ENCODE measurements at regions not wholly inside any gene's neighbourhood (a gene's known extent, or its start where the extent isn't known, plus 50 kb on each side); places are given as distances from the start of the nearest gene placed in this dataset.

- Histone ChIP-seq H2AFZ (ENCODE audit: low read length) (no peak overlapping the region), H3K27me3 (ENCODE audit: insufficient read depth, low read length, poor library complexity, severe bottlenecking) (no peaks in the 10 kb centered on the region), H4K20me1 (ENCODE audit: insufficient read depth, low read length, poor library complexity, severe bottlenecking) (no peaks in the 10 kb centered on the region), H3K79me2 (ENCODE audit: insufficient read depth, low read length) (no peaks in the 10 kb centered on the region), H3K4me3 (ENCODE audit: low read length, poor library complexity, severe bottlenecking) (no peak overlapping the region), H3K9me2 (replicated peaks; ENCODE audit: low read depth, low read length) (no peaks in the 10 kb centered on the region), H3F3A (ENCODE audit: low read depth) (no peaks in the 10 kb centered on the region), H3K36me3 (ENCODE audit: insufficient read depth, low read length) (no peaks in the 10 kb centered on the region), H3K9me3 (ENCODE audit: insufficient read depth, low read depth, low read length) (peaks cover 12% of the 10 kb centered on the region; the same call in 1 of the 2 replicates), H3K4me1 (ENCODE audit: insufficient read depth, low read length, poor library complexity, severe bottlenecking) (no peaks in the 10 kb centered on the region), H3K4me2 (ENCODE audit: low read depth, low read length, poor library complexity, severe bottlenecking) (no peak overlapping the region), H3K9ac (ENCODE audit: low read depth, low read length, poor library complexity, severe bottlenecking) (no peak overlapping the region)
- TF ChIP-seq EZH2phosphoT487 (IDR thresholded peaks at IDR 0.05; ENCODE audit: borderline replicate concordance), result no peak
- TF ChIP-seq, protein P1, sequence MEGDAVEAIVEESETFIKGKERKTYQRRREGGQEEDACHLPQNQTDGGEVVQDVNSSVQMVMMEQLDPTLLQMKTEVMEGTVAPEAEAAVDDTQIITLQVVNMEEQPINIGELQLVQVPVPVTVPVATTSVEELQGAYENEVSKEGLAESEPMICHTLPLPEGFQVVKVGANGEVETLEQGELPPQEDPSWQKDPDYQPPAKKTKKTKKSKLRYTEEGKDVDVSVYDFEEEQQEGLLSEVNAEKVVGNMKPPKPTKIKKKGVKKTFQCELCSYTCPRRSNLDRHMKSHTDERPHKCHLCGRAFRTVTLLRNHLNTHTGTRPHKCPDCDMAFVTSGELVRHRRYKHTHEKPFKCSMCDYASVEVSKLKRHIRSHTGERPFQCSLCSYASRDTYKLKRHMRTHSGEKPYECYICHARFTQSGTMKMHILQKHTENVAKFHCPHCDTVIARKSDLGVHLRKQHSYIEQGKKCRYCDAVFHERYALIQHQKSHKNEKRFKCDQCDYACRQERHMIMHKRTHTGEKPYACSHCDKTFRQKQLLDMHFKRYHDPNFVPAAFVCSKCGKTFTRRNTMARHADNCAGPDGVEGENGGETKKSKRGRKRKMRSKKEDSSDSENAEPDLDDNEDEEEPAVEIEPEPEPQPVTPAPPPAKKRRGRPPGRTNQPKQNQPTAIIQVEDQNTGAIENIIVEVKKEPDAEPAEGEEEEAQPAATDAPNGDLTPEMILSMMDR (conservative IDR thresholded peaks at IDR 0.05; ENCODE audit: low read length), result no peak
These were observed 172.6 kb downstream of the ZNF248 start for GRCh38 chr10:37684765-37685164.

- no peak overlapping the region for H2AFZ ChIP-seq (ENCODE audit: low read length)
- H3K9ac ChIP-seq (ENCODE audit: low read depth, low read length, poor library complexity, severe bottlenecking), result no peak overlapping the region
- H3K9me3 ChIP-seq (ENCODE audit: insufficient read depth, low read depth, low read length), result peaks cover 10% of the 10 kb centered on the region; the same call in 1 of the 2 replicates
- no peak overlapping the region for H3K4me2 ChIP-seq (ENCODE audit: low read depth, low read length, poor library complexity, severe bottlenecking)
- H3K27me3 ChIP-seq (ENCODE audit: insufficient read depth, low read length, poor library complexity, severe bottlenecking), result no peaks in the 10 kb centered on the region
- TF ChIP-seq, protein P1 (conservative IDR thresholded peaks at IDR 0.05; ENCODE audit: low read length), result no peak
- TF ChIP-seq EZH2phosphoT487 (IDR thresholded peaks at IDR 0.05; ENCODE audit: borderline replicate concordance), result no peak
- no peaks in the 10 kb centered on the region for H3K79me2 ChIP-seq (ENCODE audit: insufficient read depth, low read length)
- no peaks in the 10 kb centered on the region for H4K20me1 ChIP-seq (ENCODE audit: insufficient read depth, low read length, poor library complexity, severe bottlenecking)
- no peaks in the 10 kb centered on the region for H3K9me2 ChIP-seq (replicated peaks; ENCODE audit: low read depth, low read length)
- H3K4me3 ChIP-seq (ENCODE audit: low read length, poor library complexity, severe bottlenecking), result no peak overlapping the region
- no peaks in the 10 kb centered on the region for H3K36me3 ChIP-seq (ENCODE audit: insufficient read depth, low read length)
- no peaks in the 10 kb centered on the region for H3K4me1 ChIP-seq (ENCODE audit: insufficient read depth, low read length, poor library complexity, severe bottlenecking)
- no peaks in the 10 kb centered on the region for H3F3A ChIP-seq (ENCODE audit: low read depth)
These were observed 174.8 kb downstream of the ZNF248 start for GRCh38 chr10:37682617-37683016.

GRCh38 chr10:37681617-37681999 is 175.8 kb downstream of the ZNF248 start:
- peaks cover 1% of the 10 kb centered on the region; the same call in 1 of the 2 replicates for H3K9me3 ChIP-seq (ENCODE audit: insufficient read depth, low read depth, low read length)
- H4K20me1 ChIP-seq (ENCODE audit: insufficient read depth, low read length, poor library complexity, severe bottlenecking), result no peaks in the 10 kb centered on the region
- H3K9ac ChIP-seq (ENCODE audit: low read depth, low read length, poor library complexity, severe bottlenecking), result no peak overlapping the region
- H3K79me2 ChIP-seq (ENCODE audit: insufficient read depth, low read length), result no peaks in the 10 kb centered on the region
- no peaks in the 10 kb centered on the region for H3K4me1 ChIP-seq (ENCODE audit: insufficient read depth, low read length, poor library complexity, severe bottlenecking)
- H3K4me2 ChIP-seq (ENCODE audit: low read depth, low read length, poor library complexity, severe bottlenecking), result no peak overlapping the region
- H3K36me3 ChIP-seq (ENCODE audit: insufficient read depth, low read length), result no peaks in the 10 kb centered on the region
- H3F3A ChIP-seq (ENCODE audit: low read depth), result no peaks in the 10 kb centered on the region
- H3K27me3 ChIP-seq (ENCODE audit: insufficient read depth, low read length, poor library complexity, severe bottlenecking), result no peaks in the 10 kb centered on the region
- no peak overlapping the region for H3K4me3 ChIP-seq (ENCODE audit: low read length, poor library complexity, severe bottlenecking)
- no peak for TF ChIP-seq EZH2phosphoT487 (IDR thresholded peaks at IDR 0.05; ENCODE audit: borderline replicate concordance)
- no peaks in the 10 kb centered on the region for H3K9me2 ChIP-seq (replicated peaks; ENCODE audit: low read depth, low read length)
- no peak overlapping the region for H2AFZ ChIP-seq (ENCODE audit: low read length)

Data from Loucy (cell line).